ENCODE measurements at regions not wholly inside any gene's neighbourhood (a gene's known extent, or its start where the extent isn't known, plus 50 kb on each side); places are given as distances from the start of the nearest gene placed in this dataset.
"Not testable (repeated sequence)": the region's sequence is repeated elsewhere in the genome, so short reads cannot be mapped to it uniquely, and the experiment has no call there.

DNA sequence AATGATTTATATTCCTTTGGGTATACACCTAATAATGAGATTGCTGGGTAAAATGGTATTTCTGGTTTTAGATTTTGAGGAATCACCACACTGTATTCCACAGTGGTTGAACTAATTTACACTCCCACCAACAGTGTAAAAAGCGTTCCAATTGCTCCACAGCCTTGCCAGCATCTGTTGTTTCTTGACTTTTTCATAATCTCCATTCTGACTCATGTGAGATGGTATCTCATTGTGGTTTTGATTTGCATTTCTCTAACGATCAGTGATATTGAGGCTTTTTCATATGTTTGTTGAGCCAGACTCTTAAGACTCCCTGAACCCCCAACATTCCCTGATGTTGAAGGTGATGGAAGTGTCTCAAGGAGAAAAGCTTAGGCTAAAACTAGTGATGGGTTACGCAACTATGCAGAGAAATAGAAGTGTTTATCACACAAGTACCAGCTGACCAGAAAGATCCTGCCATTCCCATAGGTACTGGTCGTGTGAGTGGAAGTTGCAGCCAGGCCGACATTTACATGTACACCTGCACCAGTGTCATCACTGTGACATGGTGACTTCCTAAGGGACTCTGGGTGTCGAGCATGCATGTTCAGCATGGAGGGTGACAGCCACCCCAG is 711.2 kb upstream of the NRP1 start:
- Histone ChIP-seq H3K4me3 (no peak overlapping the region), H3K27ac (no peak overlapping the region), H3K27me3 (no peaks in the 10 kb centered on the region), H3K9me3 (no peaks in the 10 kb centered on the region), H3K4me1 (no peaks in the 10 kb centered on the region), H3K36me3 (no peaks in the 10 kb centered on the region)
- no peak for DNase-seq (ENCODE audit: low spot score)
- TF ChIP-seq, protein P1, sequence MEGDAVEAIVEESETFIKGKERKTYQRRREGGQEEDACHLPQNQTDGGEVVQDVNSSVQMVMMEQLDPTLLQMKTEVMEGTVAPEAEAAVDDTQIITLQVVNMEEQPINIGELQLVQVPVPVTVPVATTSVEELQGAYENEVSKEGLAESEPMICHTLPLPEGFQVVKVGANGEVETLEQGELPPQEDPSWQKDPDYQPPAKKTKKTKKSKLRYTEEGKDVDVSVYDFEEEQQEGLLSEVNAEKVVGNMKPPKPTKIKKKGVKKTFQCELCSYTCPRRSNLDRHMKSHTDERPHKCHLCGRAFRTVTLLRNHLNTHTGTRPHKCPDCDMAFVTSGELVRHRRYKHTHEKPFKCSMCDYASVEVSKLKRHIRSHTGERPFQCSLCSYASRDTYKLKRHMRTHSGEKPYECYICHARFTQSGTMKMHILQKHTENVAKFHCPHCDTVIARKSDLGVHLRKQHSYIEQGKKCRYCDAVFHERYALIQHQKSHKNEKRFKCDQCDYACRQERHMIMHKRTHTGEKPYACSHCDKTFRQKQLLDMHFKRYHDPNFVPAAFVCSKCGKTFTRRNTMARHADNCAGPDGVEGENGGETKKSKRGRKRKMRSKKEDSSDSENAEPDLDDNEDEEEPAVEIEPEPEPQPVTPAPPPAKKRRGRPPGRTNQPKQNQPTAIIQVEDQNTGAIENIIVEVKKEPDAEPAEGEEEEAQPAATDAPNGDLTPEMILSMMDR (IDR thresholded peaks at IDR 0.05): no peak

GRCh38 chr10:34041871-34042270 is 707.4 kb upstream of the NRP1 start:
- TF ChIP-seq, protein P1 (IDR thresholded peaks at IDR 0.05): no peak
- Histone ChIP-seq H3K9me3 (no peaks in the 10 kb centered on the region), H3K36me3 (no peaks in the 10 kb centered on the region), H3K27me3 (no peaks in the 10 kb centered on the region), H3K27ac (no peak overlapping the region), H3K4me3 (no peak overlapping the region), H3K4me1 (no peaks in the 10 kb centered on the region)
- no peak for DNase-seq (ENCODE audit: low spot score)

DNA sequence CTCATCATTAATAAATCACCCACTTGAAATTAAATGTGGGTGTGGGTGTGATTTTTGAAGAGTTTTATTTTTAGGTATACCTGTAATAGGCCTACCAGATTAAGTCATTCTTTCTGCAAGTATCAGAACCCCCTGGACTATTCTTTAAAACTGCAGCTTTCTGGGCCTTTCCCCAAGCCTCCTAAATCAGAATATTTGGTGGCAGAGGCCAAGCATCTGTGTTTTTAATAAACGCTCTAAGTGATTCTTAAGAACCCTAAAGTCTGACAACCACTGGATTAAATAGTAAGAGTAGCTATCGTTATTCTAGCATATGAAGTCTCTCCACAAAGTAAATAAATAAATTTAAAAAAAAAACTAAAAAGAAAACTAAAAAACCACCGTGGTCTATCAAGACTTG is 703.0 kb upstream of the NRP1 start:
- H3K27me3 ChIP-seq: no peaks in the 10 kb centered on the region
- no peak overlapping the region for H3K27ac ChIP-seq
- DNase-seq (ENCODE audit: low spot score): no peak
- H3K4me3 ChIP-seq: no peak overlapping the region
- TF ChIP-seq, protein P1 (IDR thresholded peaks at IDR 0.05): no peak
- H3K4me1 ChIP-seq: no peaks in the 10 kb centered on the region
- H3K36me3 ChIP-seq: no peaks in the 10 kb centered on the region
- H3K9me3 ChIP-seq: no peaks in the 10 kb centered on the region

GRCh38 chr10:34035241-34035790 is 700.8 kb upstream of the NRP1 start:
- not testable (repeated sequence) for H3K27me3 ChIP-seq; H3K27ac ChIP-seq; H3K4me3 ChIP-seq; DNase-seq (ENCODE audit: low spot score); H3K36me3 ChIP-seq; H3K9me3 ChIP-seq
- H3K4me1 ChIP-seq: peaks cover 0 to 11% of the 10 kb centered on the region in 2 donors

GRCh38 chr10:34033078-34033477 is 698.6 kb upstream of the NRP1 start:
- DNase-seq (ENCODE audit: low spot score): no peak
- Histone ChIP-seq H3K9me3 (no peaks in the 10 kb centered on the region), H3K4me3 (no peak overlapping the region), H3K4me1 (peaks cover 0 to 11% of the 10 kb centered on the region in 2 donors), H3K36me3 (no peaks in the 10 kb centered on the region), H3K27me3 (no peaks in the 10 kb centered on the region), H3K27ac (no peak overlapping the region)
- TF ChIP-seq, protein P1 (IDR thresholded peaks at IDR 0.05): no peak

DNA sequence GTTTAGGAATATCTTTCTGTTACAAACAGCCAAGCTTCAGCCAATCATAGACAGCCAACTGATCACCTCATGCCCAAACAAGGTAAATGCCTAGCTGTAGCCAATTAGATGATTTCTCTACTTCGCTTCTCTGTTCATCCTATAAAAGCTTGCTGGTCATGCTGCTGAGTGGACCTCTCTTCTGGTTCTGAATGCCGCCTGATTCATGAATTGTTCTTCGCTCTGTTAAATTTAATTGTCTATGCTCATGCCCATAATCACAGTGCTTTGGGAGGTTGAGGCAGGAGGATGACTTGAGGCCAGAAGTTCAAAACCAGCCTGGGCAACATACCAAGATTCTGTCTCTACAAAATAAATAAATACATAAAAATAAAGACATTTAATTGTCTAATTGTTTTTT is 698.1 kb upstream of the NRP1 start:
- H3K9me3 ChIP-seq: no peaks in the 10 kb centered on the region
- TF ChIP-seq, protein P1 (IDR thresholded peaks at IDR 0.05): no peak
- H3K4me1 ChIP-seq: peaks cover 0 to 11% of the 10 kb centered on the region in 2 donors
- H3K27ac ChIP-seq: no peak overlapping the region
- no peak for DNase-seq (ENCODE audit: low spot score)
- H3K4me3 ChIP-seq: no peak overlapping the region
- H3K36me3 ChIP-seq: no peaks in the 10 kb centered on the region
- H3K27me3 ChIP-seq: no peaks in the 10 kb centered on the region

Measured in right atrium auricular region (tissue), 2 donors.